HT-29 (cell line): ENCODE measurements at regions not wholly inside any gene's neighbourhood (a gene's known extent, or its start where the extent isn't known, plus 50 kb on each side); places are given as distances from the start of the nearest gene placed in this dataset.
"Not testable (repeated sequence)": the region's sequence is repeated elsewhere in the genome, so short reads cannot be mapped to it uniquely, and the experiment has no call there.

ENCODE experiments used
- DNase-seq: peaks from one replicate; pipeline ENCODE4 v3.0.0-alpha.2; 2015; ENCODE audit warnings: low spot score

DNA sequence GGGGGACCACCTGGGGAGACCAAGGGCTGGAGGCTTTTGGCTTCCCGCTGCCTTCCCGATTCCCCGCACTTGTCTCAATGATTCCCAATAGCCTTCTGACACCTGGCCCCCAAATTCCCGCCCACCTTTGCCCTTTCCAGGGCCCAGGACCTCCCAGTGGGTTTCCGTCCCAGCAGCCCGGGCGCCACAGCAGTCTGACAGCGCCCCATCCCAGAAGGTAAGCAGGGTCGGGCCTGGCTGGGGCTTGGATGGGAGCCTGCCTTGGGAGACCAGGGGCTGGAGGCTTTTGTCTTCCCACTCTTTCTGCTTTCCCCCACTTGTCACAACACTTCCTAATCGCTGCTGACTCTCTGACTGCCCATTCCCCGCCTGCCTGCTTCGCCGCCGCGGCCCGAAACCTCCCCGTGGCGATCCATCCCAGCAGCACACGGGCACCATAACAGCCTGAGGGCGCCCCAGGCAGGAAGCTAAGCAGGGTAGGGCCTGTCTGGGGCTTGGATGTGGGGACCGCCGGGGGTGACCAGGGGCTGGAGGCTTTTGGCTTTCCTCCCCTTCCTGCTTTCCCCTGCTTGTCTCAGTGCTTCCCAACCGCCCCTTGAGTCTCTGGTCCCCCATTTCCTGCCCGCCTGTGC is 2289.3 kb downstream of the TP53TG3F start:
- no peak for DNase-seq

DNA sequence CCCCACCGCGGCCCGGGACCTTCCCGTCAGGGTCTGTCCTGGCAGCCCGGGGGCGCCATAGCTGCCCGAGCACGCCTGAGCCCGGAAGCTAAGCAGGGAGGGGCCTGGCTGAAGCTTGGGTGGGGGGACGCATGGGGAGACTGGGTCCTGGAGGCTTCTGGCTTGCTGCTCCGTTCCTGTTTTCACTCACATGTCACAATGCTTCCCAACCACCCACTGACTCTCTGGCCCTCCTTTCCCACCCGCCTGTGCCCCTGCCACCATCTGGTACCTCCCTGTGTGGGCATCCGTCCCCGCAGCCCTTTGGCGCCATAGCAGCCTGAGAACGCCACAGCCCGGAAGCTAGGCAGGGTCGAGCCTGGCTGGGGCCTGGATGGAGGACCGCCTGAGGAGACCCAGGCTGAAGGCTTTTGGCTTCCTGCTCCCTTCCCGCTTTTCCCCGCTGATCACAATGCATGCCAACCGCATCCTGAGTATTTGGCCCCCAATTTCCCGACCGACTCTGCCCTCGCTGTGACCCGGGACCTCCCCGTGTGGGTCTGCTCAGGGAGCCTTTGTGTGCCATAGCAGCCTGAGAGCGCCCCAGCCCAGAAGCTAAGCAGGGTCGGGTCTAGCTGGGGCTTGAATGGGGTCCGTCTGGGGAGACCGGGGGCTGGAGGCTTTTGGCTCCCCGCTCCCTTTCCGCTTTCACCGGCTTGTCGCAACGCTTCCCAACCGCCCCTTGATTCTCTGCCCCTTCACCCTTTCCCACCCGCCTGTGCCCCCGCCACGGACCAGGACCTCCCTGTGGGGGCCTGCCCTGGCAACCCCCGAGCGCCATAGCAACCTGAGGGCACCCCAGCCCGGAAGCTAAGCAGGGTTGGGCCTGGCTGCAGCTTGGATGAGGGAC is 2290.1 kb downstream of the TP53TG3F start:
- DNase-seq: no peak

DNA sequence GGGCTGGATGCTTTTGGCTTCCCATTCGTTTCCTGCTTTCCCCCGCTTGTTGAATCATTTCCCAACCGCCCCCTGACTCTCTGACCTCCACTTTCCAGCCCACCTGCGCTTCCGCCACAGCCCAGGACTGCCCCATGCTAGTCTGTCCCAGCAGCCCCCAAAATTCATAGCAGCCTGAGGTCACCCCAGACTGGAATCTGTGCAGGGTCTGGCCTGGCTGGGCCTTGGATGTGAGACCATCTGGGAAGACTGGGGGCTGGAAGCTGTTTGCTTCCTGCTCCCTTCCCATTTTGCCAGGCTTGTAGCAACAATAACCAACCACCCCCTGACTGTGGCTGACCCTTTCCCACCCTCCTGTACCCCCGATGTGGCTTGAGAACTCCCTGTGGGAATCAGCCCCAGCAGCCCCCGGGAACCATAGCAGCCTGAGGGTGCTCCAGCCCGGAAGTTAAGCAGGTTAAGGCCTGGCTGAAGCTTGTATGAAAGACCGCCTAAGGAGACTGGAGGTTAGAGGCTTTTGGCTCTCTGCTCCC is 2290.8 kb downstream of the TP53TG3F start:
- DNase-seq: no peak

DNA sequence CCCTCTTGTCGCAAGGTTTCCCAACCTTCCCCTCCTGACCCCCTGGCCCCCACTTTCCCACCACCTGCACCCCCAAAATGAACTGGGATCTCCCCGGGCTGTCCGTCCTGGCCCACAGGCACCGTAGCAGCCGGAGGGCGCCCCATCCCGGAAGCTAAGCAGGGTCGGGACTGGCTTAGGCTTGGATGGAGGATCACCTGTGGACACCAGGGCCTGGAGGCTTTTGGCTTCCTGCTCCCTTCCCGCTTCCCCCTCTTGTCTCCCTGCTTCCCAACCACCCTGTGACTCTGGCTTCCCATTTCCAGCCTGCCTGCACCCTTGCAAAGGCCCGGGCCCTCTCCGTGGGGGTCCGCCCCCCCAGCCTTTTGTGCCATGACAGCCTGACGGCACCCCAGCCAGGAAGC is 2291.3 kb downstream of the TP53TG3F start:
- no peak for DNase-seq

DNA sequence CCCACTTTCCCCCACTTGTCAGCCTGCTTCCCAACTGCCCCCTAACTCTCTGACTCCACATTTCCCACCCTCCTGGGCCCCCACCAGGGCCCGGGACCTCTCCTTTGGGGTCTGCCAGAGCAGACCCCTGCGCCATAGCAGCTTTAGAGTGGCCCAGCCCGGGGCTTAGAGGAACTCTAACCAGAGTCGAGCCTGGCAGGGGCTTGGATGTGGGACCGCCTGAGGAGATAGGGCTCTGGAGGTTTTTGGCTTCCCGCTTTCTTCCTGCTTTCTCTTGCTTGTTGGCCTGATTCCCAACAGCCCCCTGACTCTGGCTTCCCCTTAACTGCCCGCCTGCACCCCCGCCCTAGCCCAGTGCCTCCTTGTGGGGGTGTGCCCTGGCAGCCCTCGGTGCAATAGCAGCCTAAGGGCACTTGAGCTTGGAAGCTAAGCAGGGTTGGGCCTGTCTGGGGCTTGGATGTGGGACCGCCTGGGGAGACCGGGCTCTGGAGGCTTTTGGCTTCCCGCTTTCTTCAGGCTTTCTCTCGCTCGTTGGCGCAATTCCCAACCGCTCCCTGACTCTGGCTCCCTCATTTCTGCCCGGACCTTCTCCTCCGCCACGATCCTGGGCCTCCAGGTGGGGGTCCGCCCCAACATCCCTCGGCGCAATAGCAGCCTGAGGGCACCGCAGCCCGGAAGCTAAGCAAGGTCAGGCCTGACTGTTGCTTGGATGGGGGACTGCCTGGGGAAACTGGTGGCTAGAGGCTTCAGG is 2292.0 kb downstream of the TP53TG3F start:
- no peak for DNase-seq

DNA sequence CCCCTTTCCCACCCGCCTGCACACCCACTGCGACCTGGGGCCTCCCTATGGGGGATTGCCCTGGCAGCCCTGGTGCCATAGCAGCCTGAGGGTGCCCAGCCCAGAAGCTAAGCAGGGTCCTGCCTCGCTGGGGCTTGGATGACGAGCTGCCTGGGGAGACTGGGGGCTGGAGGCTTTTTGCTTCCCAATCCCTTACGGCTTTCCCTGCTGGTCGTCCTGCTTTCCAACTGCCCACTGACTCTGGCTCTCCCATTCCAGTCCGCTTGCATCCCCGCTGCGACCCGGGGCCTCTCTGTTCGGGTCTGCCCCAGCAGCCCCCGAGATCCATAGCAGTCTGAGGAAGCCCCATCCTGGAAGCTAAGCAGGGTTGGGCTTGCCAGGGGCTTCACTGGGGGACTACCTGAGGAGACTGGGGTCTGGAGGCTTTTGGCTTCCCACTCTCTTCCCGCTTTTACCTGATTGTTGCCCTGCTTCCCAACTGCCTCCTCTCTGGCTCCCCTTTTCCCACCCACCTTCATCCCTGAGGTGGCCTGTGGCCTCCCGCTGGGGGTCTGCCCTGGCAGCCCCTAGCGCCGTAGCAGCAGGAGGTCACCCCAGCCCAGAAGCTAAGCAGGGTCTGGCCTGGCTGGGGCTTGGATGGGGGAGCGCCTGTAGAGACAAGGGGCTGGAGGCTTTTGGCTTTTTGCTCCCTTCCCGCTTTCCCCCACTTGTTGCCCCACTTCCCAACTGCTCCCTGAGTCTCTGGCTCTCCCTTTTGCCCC is 2292.8 kb downstream of the TP53TG3F start:
- no peak for DNase-seq

DNA sequence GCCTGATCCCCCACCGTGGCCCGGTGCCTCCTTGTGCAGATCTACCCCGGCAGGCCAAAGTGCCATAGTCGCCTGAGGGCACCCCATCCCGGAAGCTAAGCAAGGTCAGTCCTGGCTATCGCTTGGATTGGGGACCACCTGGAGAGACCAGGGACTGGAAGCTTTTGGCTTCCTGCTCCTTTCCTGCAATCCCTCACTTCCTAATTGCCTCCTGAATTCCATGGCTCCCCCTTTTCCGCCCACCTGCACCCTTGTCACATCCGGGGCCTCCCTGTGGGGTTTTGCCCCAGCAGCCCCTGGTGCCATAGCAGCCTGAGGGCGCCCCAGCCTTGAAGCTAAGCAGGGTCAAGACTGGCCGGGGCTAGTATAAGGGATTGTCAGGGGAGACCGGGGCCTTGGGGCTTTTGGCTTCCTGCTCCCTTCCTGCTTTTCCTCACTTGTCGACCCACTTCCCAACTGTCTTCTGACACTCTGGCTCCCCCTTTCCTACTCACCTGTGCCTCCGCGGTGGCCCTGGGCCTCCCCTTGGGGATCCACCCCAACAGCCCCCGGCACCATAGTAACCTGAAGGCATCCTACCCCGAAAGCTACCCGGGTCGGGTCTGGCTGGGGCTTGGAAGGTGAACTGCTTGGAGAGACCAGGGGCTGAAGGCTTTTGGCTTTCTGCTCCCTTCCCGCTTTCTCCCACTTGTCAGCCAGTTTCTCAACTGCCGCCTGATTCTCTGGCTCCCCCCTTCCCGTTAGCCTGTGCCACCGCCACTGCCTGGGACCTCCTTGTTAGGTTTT is 2293.6 kb downstream of the TP53TG3F start:
- DNase-seq: no peak

DNA sequence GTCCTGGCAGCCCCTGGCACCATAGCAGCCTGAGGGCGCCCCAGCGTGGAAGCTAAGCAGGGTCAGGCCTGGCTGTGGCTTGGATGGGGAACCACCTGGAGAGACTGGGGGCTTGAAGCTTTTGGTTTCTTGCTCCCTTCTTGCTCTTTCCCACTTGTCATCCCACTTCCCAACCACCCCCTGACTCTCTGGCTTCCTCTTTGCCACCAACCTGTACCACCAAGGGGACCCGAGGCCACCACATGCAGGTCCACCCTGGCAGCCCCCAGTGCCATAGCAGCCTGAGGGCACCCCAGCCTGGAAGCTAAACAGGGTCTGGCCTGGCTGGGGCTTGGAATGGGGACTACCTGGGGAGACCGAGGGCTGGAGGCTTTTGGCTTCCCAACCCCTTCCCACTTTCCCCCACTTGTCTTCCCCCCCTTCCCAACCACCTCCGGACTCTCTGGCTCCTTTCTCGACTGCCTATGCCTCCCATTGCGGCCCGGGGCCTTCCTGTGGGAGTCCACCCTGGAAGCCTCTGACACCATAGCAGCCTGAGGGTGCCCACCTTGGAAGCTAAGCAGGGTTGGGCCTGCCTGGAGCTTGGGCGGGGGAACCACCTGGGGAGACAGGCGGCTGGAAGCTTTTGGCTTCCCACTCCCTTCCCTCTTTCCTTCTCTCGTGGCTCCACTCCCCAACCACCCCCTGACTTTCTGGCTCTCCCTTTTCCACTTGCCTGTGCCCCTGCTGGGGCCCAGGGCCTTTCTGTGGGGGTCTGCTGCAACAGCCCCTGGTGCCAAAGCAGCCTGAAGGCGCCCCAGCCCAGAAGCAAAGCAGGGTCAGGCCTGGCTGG is 2294.4 kb downstream of the TP53TG3F start:
- no peak for DNase-seq

DNA sequence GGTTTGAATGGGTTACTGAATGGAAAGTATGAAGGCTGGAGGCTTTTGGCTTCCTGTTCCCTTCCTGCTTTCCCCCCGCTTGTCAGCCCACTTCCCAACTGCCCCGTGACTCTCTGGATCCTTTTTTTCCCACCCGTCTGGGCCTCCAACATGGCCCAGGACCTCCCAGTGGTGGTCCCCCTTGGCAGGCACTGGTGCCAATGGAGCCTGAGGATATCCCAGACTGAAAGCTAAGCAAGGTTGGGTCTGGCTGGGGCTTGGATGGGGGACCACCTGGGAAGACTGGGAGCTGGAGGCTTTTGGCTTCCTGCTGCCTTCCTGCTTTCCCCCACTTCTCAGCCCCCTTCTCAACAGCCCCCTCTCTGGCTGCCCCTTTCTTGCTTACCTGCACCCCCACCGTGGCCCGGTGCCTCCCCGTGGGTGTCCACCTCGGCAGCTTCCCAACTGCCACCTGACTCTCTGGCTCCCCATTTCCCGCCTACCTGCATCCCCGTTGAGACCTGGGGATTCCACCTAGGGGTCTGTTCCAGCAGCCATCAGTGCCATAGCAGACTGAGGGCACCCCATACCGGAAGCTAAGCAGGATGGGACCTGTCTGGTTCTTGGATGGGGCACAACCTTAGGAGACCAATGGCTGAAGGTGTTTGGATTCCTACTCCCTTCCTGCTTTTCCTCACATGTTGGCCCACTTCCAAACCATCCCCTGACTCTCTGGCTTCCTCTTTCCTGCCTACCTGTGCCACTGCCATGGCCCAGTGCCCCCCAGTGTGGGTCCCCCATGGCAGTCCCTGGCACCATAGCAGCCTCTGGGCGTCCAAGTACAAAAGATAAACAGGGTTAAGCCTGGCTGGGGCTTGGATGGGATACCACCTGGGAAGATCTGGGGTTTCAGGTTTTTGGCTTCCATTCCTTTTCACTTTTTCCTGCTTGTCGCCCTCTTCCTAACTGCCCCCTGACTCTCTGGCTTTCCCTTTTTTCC is 2295.3 kb downstream of the TP53TG3F start:
- no peak for DNase-seq

DNA sequence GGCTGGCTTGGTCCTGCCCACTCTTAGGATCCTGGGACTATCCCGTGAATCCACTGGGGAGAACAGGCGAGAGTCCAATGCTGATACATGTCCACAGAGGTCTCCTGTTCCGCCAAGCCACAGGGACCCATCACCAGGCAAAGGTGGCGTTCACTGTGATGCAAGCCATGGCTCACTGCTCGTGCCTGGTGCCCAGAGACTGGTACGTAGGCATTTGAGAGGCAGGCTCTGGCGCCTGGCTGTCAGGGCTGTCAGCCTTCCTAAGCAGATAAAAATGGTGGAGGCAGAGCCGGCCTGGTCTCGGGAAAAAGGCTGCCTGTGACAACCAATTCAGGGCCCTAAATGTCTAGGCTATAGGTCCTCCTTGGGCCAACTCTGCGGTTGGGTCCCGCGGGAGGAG is 2329.0 kb downstream of the TP53TG3F start:
- no peak for DNase-seq

DNA sequence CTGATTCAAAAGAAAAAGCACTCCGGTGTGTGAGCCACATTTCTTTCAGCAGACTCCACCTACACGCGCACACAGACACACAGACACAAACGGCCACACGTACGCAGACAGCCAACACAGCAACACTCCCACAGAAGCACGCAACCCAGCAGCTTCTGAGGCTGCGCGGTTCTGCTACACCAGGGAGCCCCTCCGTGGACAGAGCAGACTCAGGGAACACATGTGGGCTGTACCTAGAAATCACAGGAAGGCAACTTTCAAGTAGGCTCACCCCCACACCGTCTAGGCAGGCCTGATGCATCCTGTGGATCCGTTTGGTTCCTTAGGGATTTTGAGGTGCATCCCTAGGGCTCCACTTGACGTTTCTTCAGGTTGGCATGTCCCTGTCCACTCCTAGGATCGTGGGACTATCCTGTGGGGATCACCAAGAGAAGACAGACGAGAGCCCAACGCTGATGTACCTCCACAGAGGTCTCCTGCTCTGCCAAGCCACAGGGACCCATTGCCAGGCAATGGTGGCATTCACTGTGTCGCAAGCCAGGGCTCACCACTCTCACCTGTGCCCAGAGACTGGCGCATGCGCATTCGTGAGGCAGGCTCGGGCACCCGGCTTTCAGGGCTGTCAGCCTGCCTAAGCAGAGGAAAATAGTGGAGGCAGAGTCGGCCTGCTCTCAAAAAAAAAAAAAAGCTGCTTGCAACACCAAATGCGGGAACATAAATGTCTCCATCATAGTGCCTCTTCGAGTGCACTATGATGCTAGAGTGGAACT is 2333.3 kb downstream of the TP53TG3F start:
- no peak for DNase-seq

DNA sequence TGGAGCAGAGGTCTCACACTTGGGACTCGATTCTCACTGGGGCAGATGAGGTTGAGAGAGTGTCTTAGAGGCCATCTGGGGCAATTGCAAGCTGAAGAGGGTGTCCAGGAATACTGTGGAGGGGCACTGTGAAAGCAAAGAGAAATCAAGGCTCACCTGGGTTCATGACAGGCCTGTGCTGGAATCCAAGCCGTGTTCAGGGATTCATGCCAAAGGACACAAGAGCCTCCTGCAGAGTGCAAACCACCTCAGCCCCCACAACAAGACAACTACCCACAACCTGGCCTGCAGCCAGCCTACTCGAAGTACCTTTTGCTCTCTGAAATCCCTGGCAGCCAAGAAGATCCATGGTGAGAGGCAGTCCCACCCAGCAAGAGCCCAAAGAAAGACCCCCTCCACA is 2334.2 kb downstream of the TP53TG3F start:
- DNase-seq: no peak

DNA sequence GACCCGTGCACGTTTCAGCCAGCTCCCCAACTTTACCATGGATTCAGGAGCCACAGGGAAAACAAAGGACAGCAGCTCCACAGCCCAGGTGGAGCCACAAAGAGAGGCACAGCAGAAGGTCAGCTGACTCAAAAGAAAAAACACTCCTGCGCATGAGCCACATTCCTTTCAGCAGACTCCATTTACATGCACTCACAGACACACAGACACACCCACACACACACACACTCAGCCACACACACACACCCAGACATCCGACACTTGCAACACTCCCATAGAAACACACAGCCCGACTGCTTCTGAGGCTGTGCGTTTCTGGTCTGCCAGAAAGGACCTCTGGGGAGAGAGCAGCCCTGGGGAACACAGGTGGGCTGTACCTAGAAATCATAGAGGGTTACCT is 2335.5 kb downstream of the TP53TG3F start:
- DNase-seq: no peak

DNA sequence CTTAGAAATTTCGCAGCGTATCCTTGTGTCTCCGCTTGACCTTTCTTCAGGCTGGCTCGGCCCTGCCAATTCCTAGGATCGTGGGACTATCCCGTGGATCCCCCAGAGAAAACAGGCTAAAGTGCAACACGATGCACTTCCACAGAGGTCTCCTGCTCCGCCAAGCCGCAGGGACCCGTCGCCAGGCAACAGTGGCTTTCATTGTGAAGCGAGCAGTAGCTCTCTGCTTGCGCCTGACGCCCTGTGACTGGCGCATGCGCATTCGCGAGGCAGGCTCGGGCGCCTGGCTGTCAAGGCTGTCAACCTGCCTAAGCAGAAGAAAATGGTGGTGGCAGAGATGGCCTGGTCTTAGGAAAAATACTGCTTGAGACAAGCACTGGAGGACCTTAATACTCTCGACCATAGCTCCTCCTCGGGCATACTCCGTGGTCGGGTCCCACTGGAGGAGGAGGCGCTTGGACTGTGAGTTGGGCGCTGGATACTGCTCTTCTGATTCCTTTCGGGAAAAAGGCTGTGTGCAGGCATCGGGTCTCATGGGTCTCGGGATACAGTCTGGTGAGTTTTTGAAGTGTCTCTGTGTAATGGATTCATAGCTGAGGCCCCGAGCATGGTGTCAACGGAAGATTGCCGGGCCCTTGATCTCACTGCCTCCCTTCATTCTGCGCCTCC is 2336.1 kb downstream of the TP53TG3F start:
- no peak for DNase-seq

DNA sequence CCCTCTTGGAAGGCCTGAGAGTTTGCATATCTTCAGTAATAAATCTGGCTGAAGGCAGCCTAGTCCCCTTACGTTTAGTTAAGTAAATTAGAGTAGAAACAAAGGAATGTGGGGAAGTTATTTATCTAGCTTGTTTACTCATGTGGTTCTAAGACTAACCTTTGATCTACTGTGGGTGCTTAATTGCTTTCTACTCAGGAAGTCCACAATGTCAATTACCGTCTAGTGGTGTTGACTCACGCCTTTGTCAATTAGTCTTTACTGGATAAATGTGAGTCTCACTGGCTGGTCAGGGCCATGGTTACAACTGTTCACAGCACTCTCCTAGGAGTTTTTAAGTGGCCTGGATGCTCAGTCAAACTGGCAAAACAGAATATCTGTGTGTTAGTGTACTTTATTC is 2338.4 kb downstream of the TP53TG3F start:
- DNase-seq: peak; percentile 29

DNA sequence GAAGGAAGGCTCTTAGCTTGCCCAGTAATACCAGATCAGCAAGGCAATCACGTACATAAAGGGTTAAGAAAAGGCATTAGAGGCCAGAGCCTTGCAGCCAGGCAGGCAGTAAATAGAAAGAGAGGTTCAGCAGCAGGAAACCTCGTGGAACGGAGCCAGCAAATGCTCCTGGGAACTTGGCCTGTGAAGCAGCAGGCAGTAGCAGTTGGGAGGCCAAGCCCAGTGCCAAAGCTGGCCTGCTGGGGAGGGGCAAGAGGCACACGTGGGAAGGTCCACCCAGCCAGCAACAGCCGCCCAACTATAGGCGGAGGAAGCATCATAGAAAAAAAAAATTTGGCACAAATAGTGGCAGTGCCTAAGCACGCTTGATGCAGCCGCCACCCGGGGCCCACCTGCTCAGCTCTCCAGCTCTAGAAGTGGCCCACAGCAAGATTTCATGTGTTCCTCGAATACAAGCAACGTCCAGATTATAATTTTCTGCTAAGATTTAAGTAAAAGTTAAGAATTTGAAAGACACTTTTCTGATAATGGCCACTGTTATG is 2339.5 kb downstream of the TP53TG3F start:
- DNase-seq: peak; percentile 27

DNA sequence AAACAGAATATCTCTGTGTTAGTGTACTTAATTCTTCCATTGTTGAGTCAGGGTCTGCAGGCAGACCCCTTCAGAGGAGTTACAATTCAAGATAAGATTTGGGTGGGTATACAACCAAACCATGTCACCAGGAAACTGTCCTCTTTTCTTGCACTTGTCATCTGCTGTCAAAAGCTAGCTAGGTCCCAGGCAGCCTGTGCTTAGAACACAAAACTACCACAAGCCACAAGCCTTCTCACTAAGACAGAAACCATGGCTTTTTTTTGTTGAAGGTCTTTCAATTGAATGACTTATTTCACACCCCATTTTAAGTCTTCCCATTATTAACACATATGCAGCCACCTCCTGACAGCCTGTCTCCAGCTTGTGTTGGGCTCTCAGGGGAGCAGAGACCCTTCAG is 2345.1 kb downstream of the TP53TG3F start:
- not testable (repeated sequence) for DNase-seq
